ENCODE measurements at regions not wholly inside any gene's neighbourhood (a gene's known extent, or its start where the extent isn't known, plus 50 kb on each side); places are given as distances from the start of the nearest gene placed in this dataset.
"Not testable (repeated sequence)": the region's sequence is repeated elsewhere in the genome, so short reads cannot be mapped to it uniquely, and the experiment has no call there.

GRCh38 chr3:177802151-177802900 lies 605.0 kb upstream of the TBL1XR1 start:
- no peak for DNase-seq

- no peak for DNase-seq
These were observed 606.2 kb upstream of the TBL1XR1 start for GRCh38 chr3:177803500-177803899.

GRCh38 chr3:177804032-177804431 lies 606.8 kb upstream of the TBL1XR1 start:
- DNase-seq = no peak

- DNase-seq = no peak
These were observed 607.4 kb upstream of the TBL1XR1 start for GRCh38 chr3:177804646-177805045.

- no peak for DNase-seq
These were observed 610.0 kb upstream of the TBL1XR1 start for GRCh38 chr3:177807150-177807875.

- DNase-seq = not testable (repeated sequence)
These were observed 611.7 kb upstream of the TBL1XR1 start for GRCh38 chr3:177808928-177809478.

GRCh38 chr3:177810162-177810623 lies 612.9 kb upstream of the TBL1XR1 start:
- DNase-seq = no peak

GRCh38 chr3:177811112-177811511 lies 613.8 kb upstream of the TBL1XR1 start:
- no peak for DNase-seq

- DNase-seq = no peak
These were observed 614.6 kb upstream of the TBL1XR1 start for GRCh38 chr3:177811835-177812234.

- DNase-seq = no peak
These were observed 615.2 kb upstream of the TBL1XR1 start for GRCh38 chr3:177812492-177812891.

GRCh38 chr3:177813322-177813721 lies 616.0 kb upstream of the TBL1XR1 start:
- no peak for DNase-seq

- DNase-seq = no peak
These were observed 619.5 kb upstream of the TBL1XR1 start for GRCh38 chr3:177816667-177817208.

- DNase-seq = no peak
These were observed 620.5 kb upstream of the TBL1XR1 start for GRCh38 chr3:177817751-177818150.

- DNase-seq = no peak
These were observed 621.5 kb upstream of the TBL1XR1 start for GRCh38 chr3:177818712-177819240.

GRCh38 chr3:177820683-177821316 lies 623.5 kb upstream of the TBL1XR1 start:
- no peak for DNase-seq

- DNase-seq = no peak
These were observed 625.4 kb upstream of the TBL1XR1 start for GRCh38 chr3:177822681-177823096.

- DNase-seq = no peak
These were observed 626.5 kb upstream of the TBL1XR1 start for GRCh38 chr3:177823701-177824189.

GRCh38 chr3:177824190-177824786 lies 627.0 kb upstream of the TBL1XR1 start:
- no peak for DNase-seq

- no peak for DNase-seq
These were observed 627.6 kb upstream of the TBL1XR1 start for GRCh38 chr3:177824841-177825240.

GRCh38 chr3:177826253-177826652 lies 629.0 kb upstream of the TBL1XR1 start:
- no peak for DNase-seq

- no peak for DNase-seq
These were observed 630.4 kb upstream of the TBL1XR1 start for GRCh38 chr3:177827511-177828207.

- no peak for DNase-seq
These were observed 630.9 kb upstream of the TBL1XR1 start for GRCh38 chr3:177828208-177828565.

Measured in activated T-cell treated with anti-CD3 and anti-CD28 coated beads, Interleukin-2, amount 50 U/mL, for 48 hours (primary cell).